Stomach (tissue), 8 donors: ENCODE measurements at regions not wholly inside any gene's neighbourhood (a gene's known extent, or its start where the extent isn't known, plus 50 kb on each side); places are given as distances from the start of the nearest gene placed in this dataset.

Experiments
- DNase-seq, 2 donors: peaks; one replicate each; pipeline versions ENCODE4 v3.0.0 to v3.0.0-alpha.2; 2013 to 2019
- H3K27ac ChIP-seq, 5 donors: fragments of 200-600 bp in 4 of 5; sonication (generic) in 4 of 5; one replicate each; pipeline ENCODE4 v1.5.1; 2013 to 2019; ENCODE audit warnings: mild to moderate bottlenecking in 1 of 5, moderate library complexity in 1 of 5
- H3K27me3 ChIP-seq, 3 donors: fragments of 200-600 bp; sonication (generic); one replicate each; pipeline ENCODE4 v1.5.1; 2017 to 2019; ENCODE audit warnings: mixed run types in 1 of 3
- H3K36me3 ChIP-seq, 4 donors: fragments of 200-600 bp; sonication (generic); 1 replicate in 3 of 4; 2 replicates in 1 of 4; pipeline ENCODE4 v1.5.1; 2016 to 2019
- H3K4me1 ChIP-seq, 4 donors: fragments of 200-600 bp; sonication (generic); one replicate each; pipeline ENCODE4 v1.5.1; 2016 to 2019
- H3K4me3 ChIP-seq, 4 donors: fragments of 200-600 bp; sonication (generic) in 3 of 4; one replicate each; pipeline ENCODE4 v1.5.1; 2016 to 2019; ENCODE audit warnings: mild to moderate bottlenecking in 1 of 4
- H3K9me3 ChIP-seq, 4 donors: fragments of 200-600 bp; sonication (generic); one replicate each; pipeline ENCODE4 v1.5.1; 2016 to 2019
- CTCF ChIP-seq, 7 experiments: fragments of 450-650 bp in 4 of 7; fragments of 200-600 bp in 3 of 7; sonication (generic) in 3 of 7; IDR thresholded peaks; one replicate each; pipeline ENCODE4 v1.5.1; 2016 to 2019; ENCODE audit warnings: antibody characterized with exemption in 7 of 7, control low read depth in 2 of 7, mild to moderate bottlenecking in 1 of 7
- EP300 ChIP-seq: sonication (generic); formaldehyde crosslinking; IDR thresholded peaks from one replicate; pipeline ENCODE4 v1.6.1; 2017; ENCODE audit warnings: antibody characterized with exemption
- POLR2A ChIP-seq, 4 donors: fragments of 450-650 bp; IDR thresholded peaks; one replicate each; pipeline ENCODE4 v1.6.1; 2016; ENCODE audit warnings: antibody characterized with exemption in 4 of 4, control low read depth in 2 of 4, mild to moderate bottlenecking in 1 of 4, moderate library complexity in 1 of 4
- POLR2AphosphoS5 ChIP-seq, 3 donors: sonication (generic); formaldehyde crosslinking; IDR thresholded peaks; one replicate each; pipeline ENCODE4 v1.6.1; 2016; ENCODE audit warnings: antibody characterized with exemption in 3 of 3
- WGBS, 5 donors: extraction: QIAGEN DNeasy Blood & Tissue Kit in 3 of 5; methylation state at CpG; one replicate each; pipeline versions ENCODE4 v1.1.5 to v1.1.7; 2013 to 2018; 5-methylcytosine and 5-hydroxymethylcytosine counted together
- intact Hi-C: fragments of 100-400 bp; cut with DNase I; formaldehyde crosslinking; loops from one replicate; pipeline ENCODE4 v1.15.1; 2023; ENCODE audit warnings: low total_unique reads
- donor health status: healthy with polysubstance abuse.
- donor health status: Bipolar disorder and iron deficiency.
- donor health status: healthy.

GRCh38 chr3:83926291-83926690, 1032.5 kb upstream of the CADM2 start:
- peaks cover 15 to 46% (median 36%) of the 10 kb centered on the region in 4 donors for H3K9me3 ChIP-seq
- DNase-seq, result no peak
- H3K27ac ChIP-seq, result no peak overlapping the region
- H3K27me3 ChIP-seq, result no peaks in the 10 kb centered on the region
- TF ChIP-seq POLR2AphosphoS5 (IDR thresholded peaks at IDR 0.05) (no peak), POLR2A (IDR thresholded peaks at IDR 0.05) (no peak), CTCF (IDR thresholded peaks at IDR 0.05) (no peak), EP300 (no peak)
- H3K4me3 ChIP-seq, result no peak overlapping the region
- H3K4me1 ChIP-seq, result no peaks in the 10 kb centered on the region
- H3K36me3 ChIP-seq, result no peaks in the 10 kb centered on the region
- intact Hi-C loops, result no loop called here
- 56 to 80% (median 72%) methylated on average over 4 of the region's 4 CpGs for WGBS, 5 donors

- Histone ChIP-seq H3K27ac (no peak overlapping the region), H3K27me3 (no peaks in the 10 kb centered on the region), H3K4me3 (no peak overlapping the region), H3K9me3 (peaks cover 15 to 52% (median 36%) of the 10 kb centered on the region in 4 donors), H3K36me3 (no peaks in the 10 kb centered on the region), H3K4me1 (no peaks in the 10 kb centered on the region)
- no peak for TF ChIP-seq CTCF (IDR thresholded peaks at IDR 0.05)
- no peak for DNase-seq
- intact Hi-C loops, result no loop called here
- 49 to 71% (median 57%) methylated on average over 3 of the region's 3 CpGs for WGBS, 5 donors
Observed at GRCh38 chr3:83928391-83928790, 1030.4 kb upstream of the CADM2 start.

GRCh38 chr3:83928903-83929302, 1029.9 kb upstream of the CADM2 start:
- Histone ChIP-seq H3K27ac (no peak overlapping the region), H3K27me3 (no peaks in the 10 kb centered on the region), H3K4me1 (no peaks in the 10 kb centered on the region), H3K4me3 (no peak overlapping the region), H3K9me3 (peaks cover 15 to 53% (median 36%) of the 10 kb centered on the region in 4 donors), H3K36me3 (no peaks in the 10 kb centered on the region)
- intact Hi-C loops, result no loop called here
- WGBS, 5 donors, result 73 to 89% (median 80%) methylated on average over 2 of the region's 2 CpGs
- no peak for DNase-seq
- TF ChIP-seq POLR2A (IDR thresholded peaks at IDR 0.05) (no peak), EP300 (no peak), POLR2AphosphoS5 (IDR thresholded peaks at IDR 0.05) (no peak), CTCF (IDR thresholded peaks at IDR 0.05) (no peak)

- Histone ChIP-seq H3K27ac (no peak overlapping the region), H3K36me3 (no peaks in the 10 kb centered on the region), H3K9me3 (peaks cover 3 to 34% (median 16%) of the 10 kb centered on the region in 4 donors), H3K27me3 (no peaks in the 10 kb centered on the region), H3K4me1 (no peaks in the 10 kb centered on the region), H3K4me3 (no peak overlapping the region)
- WGBS, 5 donors, result 52 to 63% (median 60%) methylated on average over 4 of the region's 4 CpGs
- TF ChIP-seq POLR2AphosphoS5 (IDR thresholded peaks at IDR 0.05) (no peak), CTCF (IDR thresholded peaks at IDR 0.05) (no peak), POLR2A (IDR thresholded peaks at IDR 0.05) (no peak), EP300 (no peak)
- intact Hi-C loops, result no loop called here
- DNase-seq, result no peak
Observed at GRCh38 chr3:83934192-83935021, 1024.4 kb upstream of the CADM2 start.
